Epithelial cell of proximal tubule (primary cell): ENCODE measurements at regions not wholly inside any gene's neighbourhood (a gene's known extent, or its start where the extent isn't known, plus 50 kb on each side); places are given as distances from the start of the nearest gene placed in this dataset.
"Not testable (repeated sequence)": the region's sequence is repeated elsewhere in the genome, so short reads cannot be mapped to it uniquely, and the experiment has no call there.

Source experiments
- DNase-seq: peaks from one replicate; pipeline ENCODE4 v3.0.0-alpha.2; 2011; ENCODE audit warnings: low read depth
- H3K4me3 ChIP-seq: 2 replicates; pipeline ENCODE4 v1.5.1; 2011; ENCODE audit warnings: low read depth, mild to moderate bottlenecking, low read length
- CTCF ChIP-seq: conservative IDR thresholded peaks from 2 replicates; pipeline ENCODE4 v1.5.1; 2012; ENCODE audit warnings: low read depth, mild to moderate bottlenecking, low read length

GRCh38 chr21:27975514-27975913, 1008.6 kb upstream of the ADAMTS5 start:
- no peak for TF ChIP-seq CTCF
- DNase-seq: no peak
- no peak overlapping the region for H3K4me3 ChIP-seq

- not testable (repeated sequence) for DNase-seq, H3K4me3 ChIP-seq
Observed at GRCh38 chr21:27974152-27974551, 1007.3 kb upstream of the ADAMTS5 start.

DNA sequence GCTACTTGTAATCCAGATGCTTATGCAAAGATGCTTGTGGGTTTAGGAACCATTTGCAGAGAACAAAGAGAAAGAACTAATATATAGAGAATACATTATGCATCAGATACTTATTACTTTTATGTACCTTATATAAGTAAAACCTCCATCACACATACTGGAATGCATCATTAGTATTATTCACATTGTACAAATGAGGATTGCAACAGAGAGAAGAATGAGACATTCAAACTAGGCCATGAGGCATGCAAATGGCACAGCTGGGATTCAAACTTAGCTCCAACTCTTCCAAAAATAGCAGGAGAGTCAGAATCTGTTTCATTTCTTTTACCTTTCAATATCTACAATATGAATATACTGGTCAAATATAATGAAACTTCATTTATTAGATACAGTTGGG, 1001.4 kb upstream of the ADAMTS5 start:
- not testable (repeated sequence) for H3K4me3 ChIP-seq, DNase-seq

DNA sequence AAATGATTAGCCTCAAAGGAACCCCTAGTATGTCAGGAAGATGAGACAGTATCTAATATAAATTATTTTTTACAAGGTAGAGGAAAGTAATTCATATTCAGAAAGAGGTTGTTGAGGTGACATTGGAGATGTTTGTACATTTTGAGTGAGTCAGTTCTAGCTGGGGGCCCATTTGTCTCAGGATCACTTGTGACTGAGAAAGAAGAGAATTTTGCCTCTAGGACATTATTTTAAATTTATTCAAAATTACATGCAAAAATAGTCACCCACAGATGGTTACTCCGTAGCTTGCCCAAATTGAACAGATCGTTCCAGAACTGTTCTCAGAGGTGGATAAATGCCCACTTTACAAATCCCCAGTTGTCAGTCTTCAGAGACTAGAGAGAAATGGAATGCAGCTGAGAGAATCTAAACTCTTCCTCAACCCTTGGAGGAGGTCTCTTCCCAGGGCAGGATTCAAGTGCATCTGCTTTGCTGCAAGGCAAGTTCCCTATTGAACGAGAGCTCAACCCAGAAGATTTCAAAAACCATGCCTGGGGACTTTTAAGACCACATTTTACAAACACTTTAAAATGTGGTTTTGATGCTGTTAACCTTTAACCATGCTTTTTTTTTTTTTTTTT, 987.8 kb upstream of the ADAMTS5 start:
- DNase-seq: peak; percentile 3
- TF ChIP-seq CTCF: no peak
- H3K4me3 ChIP-seq: no peak overlapping the region

DNA sequence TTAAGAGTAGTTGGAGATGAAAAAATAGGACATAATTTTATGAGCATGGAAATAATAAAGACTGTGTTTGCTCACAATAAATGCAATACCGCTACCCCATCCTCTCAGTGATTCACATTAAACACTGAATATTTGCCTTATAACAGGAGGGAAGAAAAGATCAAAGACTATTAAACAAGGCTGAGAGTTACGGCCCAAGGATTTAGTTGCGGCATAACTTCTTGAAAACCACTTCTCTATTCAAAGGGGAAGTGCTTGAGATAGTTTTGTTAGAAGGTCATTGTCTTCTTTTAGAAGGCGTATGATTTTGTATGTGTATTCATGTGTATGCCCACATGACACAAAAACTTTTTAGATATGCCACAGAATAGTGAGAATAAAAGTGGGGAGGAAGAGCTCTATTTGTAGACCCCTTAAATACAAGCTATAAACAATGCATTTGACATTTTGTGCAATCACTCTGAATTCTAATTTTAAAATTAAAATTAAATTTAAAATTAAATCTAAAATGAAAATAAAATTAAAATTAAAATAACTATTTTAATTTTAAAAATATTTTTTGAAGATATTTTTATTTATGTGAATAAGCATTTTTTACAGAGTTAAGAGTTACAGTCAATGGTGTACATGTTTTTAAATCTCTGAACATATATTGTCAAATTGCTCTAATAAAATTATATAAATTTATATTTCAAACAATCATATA, 986.6 kb upstream of the ADAMTS5 start:
- no peak for DNase-seq

GRCh38 chr21:27949093-27949492, 982.2 kb upstream of the ADAMTS5 start:
- not testable (repeated sequence) for H3K4me3 ChIP-seq, DNase-seq

More for the DNA sequence above, 986.6 kb upstream of the ADAMTS5 start:
- no peak for TF ChIP-seq CTCF
- H3K4me3 ChIP-seq: no peak overlapping the region

DNA sequence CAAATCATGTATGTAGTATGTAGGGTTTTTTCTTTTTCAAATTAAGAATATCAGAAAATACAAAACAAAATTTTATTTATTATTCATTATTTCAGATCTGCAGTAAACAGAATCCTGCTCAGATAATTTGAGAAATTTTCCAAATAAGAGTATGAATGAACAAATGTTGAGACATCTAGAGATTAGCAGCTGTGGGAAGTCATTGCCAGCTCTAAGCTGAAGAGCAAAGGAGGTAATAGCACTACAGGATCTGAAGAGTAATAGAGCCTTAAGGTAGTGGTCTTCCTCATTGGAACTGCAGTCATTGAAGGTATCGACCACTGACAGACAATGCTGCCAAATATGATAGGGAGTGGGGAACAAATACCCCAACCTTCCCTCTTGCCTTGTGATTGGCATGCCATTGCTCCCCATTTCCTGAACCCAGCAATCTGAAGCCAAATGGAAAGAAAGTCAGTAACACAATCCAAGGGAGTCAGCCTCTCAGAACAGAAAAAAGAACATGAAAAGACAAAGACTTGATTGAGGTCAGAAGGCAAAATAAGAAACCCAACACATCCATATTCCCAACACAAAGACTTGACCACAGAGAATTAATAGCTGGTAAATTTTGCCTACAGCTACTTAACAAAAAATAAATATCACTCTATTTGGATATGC, 963.4 kb upstream of the ADAMTS5 start:
- DNase-seq: not testable (repeated sequence)

GRCh38 chr21:27929179-27929578, 962.3 kb upstream of the ADAMTS5 start:
- not testable (repeated sequence) for H3K4me3 ChIP-seq, DNase-seq

More for the DNA sequence above, 963.4 kb upstream of the ADAMTS5 start:
- not testable (repeated sequence) for H3K4me3 ChIP-seq

DNA sequence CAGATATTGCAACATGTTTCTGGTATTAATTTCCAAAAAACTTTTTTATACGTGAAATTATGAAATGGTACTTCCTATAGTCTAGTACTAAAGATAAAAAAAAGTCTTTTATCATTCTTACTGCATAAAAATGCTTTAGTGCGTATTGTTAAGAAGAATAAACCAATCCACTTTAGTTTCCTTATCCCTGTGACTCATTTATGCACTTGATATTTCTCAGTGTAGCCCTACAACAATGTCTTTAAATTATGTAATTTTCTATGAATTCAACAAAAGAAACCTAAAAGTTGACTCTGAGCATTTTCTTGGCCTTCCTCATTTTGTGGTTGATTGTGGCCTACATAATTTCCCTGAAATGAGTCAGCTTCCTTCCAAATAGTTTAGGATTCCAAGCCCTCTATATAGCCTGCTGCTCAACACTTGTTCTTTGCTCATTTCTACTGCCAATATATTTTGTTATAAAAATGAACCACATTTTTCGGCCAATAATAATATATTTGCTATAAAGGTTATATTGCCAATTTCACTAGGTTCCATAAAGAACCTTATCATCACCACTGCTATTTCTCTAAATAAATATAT, 961.7 kb upstream of the ADAMTS5 start:
- DNase-seq, H3K4me3 ChIP-seq: not testable (repeated sequence)

DNA sequence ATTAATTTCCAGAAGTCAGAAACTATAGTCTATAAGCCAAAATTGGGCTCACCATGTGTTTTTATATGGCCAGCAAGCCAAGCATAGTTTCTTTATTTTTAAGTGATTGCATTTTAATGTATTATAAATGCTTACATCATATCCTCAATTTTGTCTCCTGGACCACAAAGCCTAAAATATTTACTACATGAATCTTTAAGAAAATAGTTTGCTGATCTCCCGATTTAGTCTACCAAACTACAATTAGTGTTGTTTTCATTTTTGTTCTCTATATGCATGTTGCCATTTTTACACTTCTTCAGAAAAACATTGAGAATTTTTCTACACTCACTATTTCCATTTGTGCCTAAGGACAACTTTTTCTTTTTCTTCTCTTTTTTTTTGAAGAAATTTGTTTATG, 954.5 kb upstream of the ADAMTS5 start:
- H3K4me3 ChIP-seq, DNase-seq: not testable (repeated sequence)

GRCh38 chr21:27917966-27918365, 951.1 kb upstream of the ADAMTS5 start:
- DNase-seq: not testable (repeated sequence)

DNA sequence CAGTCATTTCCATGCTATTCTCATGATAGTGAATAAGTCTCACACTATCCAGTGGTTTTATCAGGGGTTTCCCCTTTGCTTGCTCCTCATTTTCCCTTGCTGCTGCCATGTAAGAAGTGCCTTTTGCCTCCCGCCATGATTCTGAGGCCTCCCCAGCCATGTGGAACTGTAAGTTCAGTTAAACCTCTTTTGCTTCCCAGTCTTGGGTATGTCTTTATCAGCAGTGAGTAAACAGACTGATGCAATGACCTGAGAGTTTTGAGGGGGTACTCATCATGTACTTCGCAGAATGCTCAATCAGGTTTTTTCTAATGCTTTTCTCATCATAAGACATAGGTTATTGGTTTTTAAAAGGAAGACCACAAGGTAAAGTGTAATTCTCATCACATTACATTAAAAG, 949.4 kb upstream of the ADAMTS5 start:
- H3K4me3 ChIP-seq, DNase-seq: not testable (repeated sequence)

More at GRCh38 chr21:27917966-27918365, 951.1 kb upstream of the ADAMTS5 start:
- not testable (repeated sequence) for H3K4me3 ChIP-seq

DNA sequence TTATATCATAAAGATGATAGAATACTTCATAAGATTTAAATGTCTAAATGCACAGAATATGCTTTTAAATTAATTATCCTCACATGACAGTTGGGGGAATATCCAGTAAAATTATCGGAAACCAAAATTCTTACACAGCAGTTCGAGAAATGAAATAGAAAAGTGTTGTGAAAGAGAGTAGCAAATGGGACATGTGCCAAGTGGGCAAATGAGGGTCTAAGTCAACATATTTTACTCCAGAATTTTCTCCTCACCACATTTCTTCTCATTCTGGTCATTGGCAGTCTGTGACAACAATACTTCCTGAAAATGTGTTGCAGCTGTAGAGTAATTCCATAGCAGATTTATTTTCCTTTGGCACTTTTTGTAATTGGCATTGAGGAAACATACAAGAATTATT, 945.2 kb upstream of the ADAMTS5 start:
- not testable (repeated sequence) for DNase-seq, H3K4me3 ChIP-seq

GRCh38 chr21:27909487-27909886, 942.6 kb upstream of the ADAMTS5 start:
- DNase-seq: not testable (repeated sequence)

DNA sequence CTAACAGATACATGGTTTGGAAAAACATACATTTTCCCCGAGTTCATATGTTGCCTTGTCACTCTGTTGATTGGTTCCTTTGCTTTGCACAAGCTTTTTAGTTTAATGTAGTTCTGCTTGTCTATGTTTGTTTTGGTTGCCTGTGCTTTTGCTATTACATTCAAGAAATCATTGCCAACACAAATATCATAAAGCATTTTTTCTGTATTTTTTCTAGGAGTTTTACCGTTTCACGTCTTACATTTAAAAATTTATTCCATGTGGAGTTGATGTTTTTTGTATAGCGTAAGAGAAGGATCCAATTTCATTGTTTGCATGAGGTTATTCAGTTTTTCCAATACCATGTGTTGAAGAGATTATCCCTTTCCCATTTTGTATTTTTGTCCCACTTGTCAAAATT, 941.9 kb upstream of the ADAMTS5 start:
- not testable (repeated sequence) for DNase-seq, H3K4me3 ChIP-seq

More at GRCh38 chr21:27909487-27909886, 942.6 kb upstream of the ADAMTS5 start:
- not testable (repeated sequence) for H3K4me3 ChIP-seq
